Nephron (organoid): ENCODE measurements at regions not wholly inside any gene's neighbourhood (a gene's known extent, or its start where the extent isn't known, plus 50 kb on each side); places are given as distances from the start of the nearest gene placed in this dataset.

Source experiments
- H3K27ac Mint-ChIP-seq, 3 experiments: 2 replicates each; pipeline ENCODE4 v1.8.0; 2020; ENCODE audit warnings: mixed read lengths in 3 of 3, mild to moderate bottlenecking in 2 of 3, moderate library complexity in 1 of 3
- H3K27me3 Mint-ChIP-seq: 2 replicates; pipeline ENCODE4 v1.8.0; 2021; ENCODE audit warnings: low read depth, mild to moderate bottlenecking, moderate library complexity, mixed read lengths
- H3K36me3 Mint-ChIP-seq: 2 replicates; pipeline ENCODE4 v1.8.0; 2020; ENCODE audit warnings: low read depth, mixed read lengths
- H3K4me1 Mint-ChIP-seq: 2 replicates; pipeline ENCODE4 v1.8.0; 2020; ENCODE audit warnings: mixed read lengths
- H3K4me3 Mint-ChIP-seq, 3 experiments: 2 replicates each; pipeline ENCODE4 v1.8.0; 2020; ENCODE audit warnings: mild to moderate bottlenecking in 3 of 3, mixed read lengths in 3 of 3, moderate library complexity in 2 of 3
- H3K9me3 Mint-ChIP-seq: 2 replicates; pipeline ENCODE4 v1.8.0; 2020; ENCODE audit warnings: mixed read lengths
- CTCF ChIP-seq, 3 experiments: fragments of 200-600 bp; sonication (generic); IDR thresholded peaks; one replicate each; pipeline ENCODE4 v1.5.0; 2021; ENCODE audit warnings: antibody characterized with exemption in 3 of 3; ENCODE audit not compliant: unreplicated experiment in 3 of 3

GRCh38 chr15:99503411-99503810 lies 62.4 kb upstream of the MEF2A start:
- no peaks in the 10 kb centered on the region for H3K36me3 Mint-ChIP-seq
- peaks cover 18% of the 10 kb centered on the region for H3K27me3 Mint-ChIP-seq

GRCh38 chr15:99504071-99504822 lies 61.5 kb upstream of the MEF2A start:
- Mint-ChIP-seq H3K27ac (peak overlapping the region in 1 of 3 experiments; percentile 39), H3K9me3 (no peaks in the 10 kb centered on the region), H3K4me1 (peaks cover 15% of the 10 kb centered on the region), H3K27me3 (peaks cover 21% of the 10 kb centered on the region), H3K36me3 (no peaks in the 10 kb centered on the region), H3K4me3 (no peak overlapping the region)
- no peak for TF ChIP-seq CTCF (IDR thresholded peaks at IDR 0.05; ENCODE audit: unreplicated experiment in 3 of 3)

More at GRCh38 chr15:99503411-99503810, 62.4 kb upstream of the MEF2A start:
- no peak for TF ChIP-seq CTCF (IDR thresholded peaks at IDR 0.05; ENCODE audit: unreplicated experiment in 3 of 3)
- H3K4me1 Mint-ChIP-seq: peaks cover 13% of the 10 kb centered on the region
- H3K27ac Mint-ChIP-seq: peak overlapping the region in 1 of 3 experiments; percentile 2
- H3K9me3 Mint-ChIP-seq: no peaks in the 10 kb centered on the region
- H3K4me3 Mint-ChIP-seq: no peak overlapping the region

GRCh38 chr15:99504823-99505551 lies 60.8 kb upstream of the MEF2A start:
- Mint-ChIP-seq H3K4me3 (no peak overlapping the region), H3K9me3 (no peaks in the 10 kb centered on the region), H3K27ac (peak overlapping the region in 1 of 3 experiments; percentile 39), H3K4me1 (peaks cover 21% of the 10 kb centered on the region), H3K27me3 (peaks cover 23% of the 10 kb centered on the region), H3K36me3 (no peaks in the 10 kb centered on the region)
- no peak for TF ChIP-seq CTCF (IDR thresholded peaks at IDR 0.05; ENCODE audit: unreplicated experiment in 3 of 3)

- no peak overlapping the region for H3K27ac Mint-ChIP-seq
- H3K9me3 Mint-ChIP-seq: no peaks in the 10 kb centered on the region
- peak overlapping the region in 1 of 3 experiments; percentile 43 for H3K4me3 Mint-ChIP-seq
Observed at GRCh38 chr15:99506399-99506798, 59.4 kb upstream of the MEF2A start.

GRCh38 chr15:99507016-99507503 lies 58.7 kb upstream of the MEF2A start:
- H3K27me3 Mint-ChIP-seq: peaks cover 22% of the 10 kb centered on the region
- no peak overlapping the region for H3K4me3 Mint-ChIP-seq
- H3K36me3 Mint-ChIP-seq: no peaks in the 10 kb centered on the region
- H3K9me3 Mint-ChIP-seq: no peaks in the 10 kb centered on the region
- peak overlapping the region; percentile 91 to 99 (median 98) for H3K27ac Mint-ChIP-seq
- TF ChIP-seq CTCF (IDR thresholded peaks at IDR 0.05; ENCODE audit: unreplicated experiment in 3 of 3): no peak
- H3K4me1 Mint-ChIP-seq: peaks cover 34% of the 10 kb centered on the region

More at GRCh38 chr15:99506399-99506798, 59.4 kb upstream of the MEF2A start:
- peaks cover 27% of the 10 kb centered on the region for H3K4me1 Mint-ChIP-seq
- peaks cover 23% of the 10 kb centered on the region for H3K27me3 Mint-ChIP-seq
- no peaks in the 10 kb centered on the region for H3K36me3 Mint-ChIP-seq
- no peak for TF ChIP-seq CTCF (IDR thresholded peaks at IDR 0.05; ENCODE audit: unreplicated experiment in 3 of 3)
